ENCODE measurements at regions not wholly inside any gene's neighbourhood (a gene's known extent, or its start where the extent isn't known, plus 50 kb on each side); places are given as distances from the start of the nearest gene placed in this dataset.

DNA sequence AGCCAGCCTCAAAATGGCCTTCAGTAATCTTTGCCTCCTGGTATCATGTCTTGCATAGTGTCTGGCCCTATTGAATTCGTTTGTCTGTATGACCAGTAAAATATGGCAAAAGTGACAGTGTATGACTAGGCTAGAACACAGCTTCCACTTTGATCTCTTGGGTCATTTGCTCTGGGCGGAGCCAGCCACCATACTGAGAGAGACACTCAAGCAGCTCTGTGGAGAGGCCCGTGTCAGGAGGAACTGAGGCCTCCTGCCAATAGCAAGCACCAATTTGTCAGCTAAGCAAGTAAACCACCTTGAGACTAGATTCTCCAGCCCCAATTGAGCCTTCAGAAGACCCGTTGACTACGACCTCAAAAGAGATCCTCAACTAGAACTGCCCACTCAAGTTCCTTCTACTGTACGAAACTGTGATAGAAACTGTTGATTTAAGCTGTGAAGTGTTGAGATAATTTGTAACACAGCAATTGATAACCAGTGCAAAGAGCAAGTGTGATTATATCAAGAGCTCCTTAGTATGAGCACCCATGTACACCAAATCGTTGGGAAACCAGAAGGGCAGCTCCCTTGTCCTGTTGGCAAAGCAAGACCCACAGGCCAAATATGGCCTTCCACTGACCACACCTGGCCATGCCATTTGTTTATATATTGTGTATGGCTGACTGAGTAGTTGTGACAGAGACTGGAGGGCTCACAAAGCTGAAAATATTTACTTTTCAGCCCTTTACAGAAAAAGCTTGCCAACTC lies 52.7 kb upstream of the SERBP1 start:
- Histone ChIP-seq H3K4me1 (replicated peaks; ENCODE audit: insufficient read depth) (0 out of 2 replicates have a peak, but pooled peaks cover 3% of the 10 kb centered on the region), H3K27ac (no peak overlapping the region), H3K27me3 (ENCODE audit: insufficient read depth, low read depth) (no peaks in the 10 kb centered on the region), H3K9me3 (ENCODE audit: insufficient read depth, low read depth) (peaks cover 7% of the 10 kb centered on the region; the same call in 1 of the 2 replicates), H4K20me1 (ENCODE audit: insufficient read depth) (no peaks in the 10 kb centered on the region), H3F3A (ENCODE audit: insufficient read depth, low read depth) (no peaks in the 10 kb centered on the region), H3K9me2 (ENCODE audit: insufficient read depth) (no peaks in the 10 kb centered on the region), H3K79me2 (ENCODE audit: low read depth) (no peaks in the 10 kb centered on the region), H3K4me3 (no peak overlapping the region), H3K4me2 (no peak overlapping the region), H2AFZ (no peak overlapping the region), H3K36me3 (ENCODE audit: low read depth) (no peaks in the 10 kb centered on the region)
- DNase-seq: no peak
- no TSS peak for BruUV-seq (replicated peaks)
- intact Hi-C loops (cut with micrococcal nuclease; ENCODE audit: unreplicated experiment): no loop called here
- ChIA-PET POLR2A (ENCODE audit: unreplicated experiment) (no interaction called here), CTCF (no interaction called here)
- TF ChIP-seq, protein P1, sequence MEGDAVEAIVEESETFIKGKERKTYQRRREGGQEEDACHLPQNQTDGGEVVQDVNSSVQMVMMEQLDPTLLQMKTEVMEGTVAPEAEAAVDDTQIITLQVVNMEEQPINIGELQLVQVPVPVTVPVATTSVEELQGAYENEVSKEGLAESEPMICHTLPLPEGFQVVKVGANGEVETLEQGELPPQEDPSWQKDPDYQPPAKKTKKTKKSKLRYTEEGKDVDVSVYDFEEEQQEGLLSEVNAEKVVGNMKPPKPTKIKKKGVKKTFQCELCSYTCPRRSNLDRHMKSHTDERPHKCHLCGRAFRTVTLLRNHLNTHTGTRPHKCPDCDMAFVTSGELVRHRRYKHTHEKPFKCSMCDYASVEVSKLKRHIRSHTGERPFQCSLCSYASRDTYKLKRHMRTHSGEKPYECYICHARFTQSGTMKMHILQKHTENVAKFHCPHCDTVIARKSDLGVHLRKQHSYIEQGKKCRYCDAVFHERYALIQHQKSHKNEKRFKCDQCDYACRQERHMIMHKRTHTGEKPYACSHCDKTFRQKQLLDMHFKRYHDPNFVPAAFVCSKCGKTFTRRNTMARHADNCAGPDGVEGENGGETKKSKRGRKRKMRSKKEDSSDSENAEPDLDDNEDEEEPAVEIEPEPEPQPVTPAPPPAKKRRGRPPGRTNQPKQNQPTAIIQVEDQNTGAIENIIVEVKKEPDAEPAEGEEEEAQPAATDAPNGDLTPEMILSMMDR (conservative IDR thresholded peaks at IDR 0.05): no peak
- no peak for TF ChIP-seq EZH2 (IDR thresholded peaks at IDR 0.05; ENCODE audit: low read depth)

DNA sequence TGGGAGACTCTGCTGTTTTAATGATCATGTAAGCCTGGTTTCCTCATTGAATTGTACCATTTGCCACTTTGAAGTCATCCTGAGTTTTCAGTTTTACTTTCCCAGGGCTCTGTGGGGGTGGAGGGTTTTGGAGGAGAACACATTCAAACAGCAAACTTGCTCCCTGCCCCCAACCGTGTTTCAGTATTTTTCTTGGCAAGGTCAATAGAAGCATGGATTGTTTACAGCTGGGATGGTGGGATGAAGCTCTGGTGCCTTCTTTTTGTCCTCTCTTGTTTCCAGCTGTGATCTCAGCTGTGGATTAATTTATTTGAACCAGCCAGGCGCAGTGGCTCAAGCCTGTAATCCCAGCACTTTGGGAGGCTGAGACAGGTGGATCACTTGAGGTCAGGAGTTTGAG lies 54.3 kb upstream of the SERBP1 start:
- intact Hi-C loops (cut with micrococcal nuclease; ENCODE audit: unreplicated experiment): no loop called here
- Histone ChIP-seq H3K4me3 (no peak overlapping the region), H3K4me1 (replicated peaks; ENCODE audit: insufficient read depth) (no peaks in the 10 kb centered on the region), H3K4me2 (no peak overlapping the region), H3K36me3 (ENCODE audit: low read depth) (no peaks in the 10 kb centered on the region), H3K9me2 (ENCODE audit: insufficient read depth) (no peaks in the 10 kb centered on the region), H3K27ac (no peak overlapping the region), H4K20me1 (ENCODE audit: insufficient read depth) (no peaks in the 10 kb centered on the region), H3K79me2 (ENCODE audit: low read depth) (no peaks in the 10 kb centered on the region), H2AFZ (no peak overlapping the region), H3F3A (ENCODE audit: insufficient read depth, low read depth) (no peaks in the 10 kb centered on the region), H3K9me3 (ENCODE audit: insufficient read depth, low read depth) (peaks cover 7% of the 10 kb centered on the region; the same call in 1 of the 2 replicates), H3K27me3 (ENCODE audit: insufficient read depth, low read depth) (no peaks in the 10 kb centered on the region)
- TF ChIP-seq, protein P1 (conservative IDR thresholded peaks at IDR 0.05): no peak
- TF ChIP-seq EZH2 (IDR thresholded peaks at IDR 0.05; ENCODE audit: low read depth): no peak
- BruUV-seq (replicated peaks): no TSS peak
- ChIA-PET POLR2A (ENCODE audit: unreplicated experiment) (no interaction called here), CTCF (no interaction called here)
- no peak for DNase-seq

DNA sequence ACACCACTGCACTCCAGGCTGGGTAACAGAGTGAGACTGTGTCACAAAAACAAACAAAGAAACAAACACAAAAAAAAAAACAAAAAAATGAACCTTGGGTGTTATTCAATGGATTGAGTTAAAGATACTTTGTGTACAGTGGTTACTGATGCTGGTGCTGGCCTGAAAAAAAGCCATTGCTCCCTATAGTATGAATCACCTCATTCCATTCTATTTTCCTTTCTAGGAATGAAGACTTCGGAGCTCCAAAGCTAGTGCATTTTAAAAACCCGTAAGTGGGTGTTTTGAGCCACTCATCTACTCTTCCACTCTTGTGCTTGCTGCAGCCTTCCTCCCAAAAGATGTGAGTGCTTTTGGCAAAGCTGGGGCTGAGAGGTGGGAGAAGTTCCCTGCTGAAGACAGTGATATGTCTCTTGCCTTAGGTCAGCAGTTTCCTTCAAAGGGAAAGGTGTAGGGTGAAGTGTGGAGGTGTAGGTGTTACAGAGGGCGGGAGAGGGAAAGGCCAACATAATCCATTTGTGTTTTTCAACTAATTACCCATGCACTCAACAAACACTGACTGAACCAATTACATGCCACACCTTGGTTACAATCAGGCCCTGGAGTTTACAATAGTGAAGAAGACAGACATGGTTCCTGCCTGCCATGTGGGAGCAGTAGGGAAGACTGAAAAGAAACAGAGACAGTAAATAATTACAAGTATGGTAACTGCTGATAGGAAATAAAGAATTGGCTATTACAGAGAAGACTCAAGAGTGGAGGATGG lies 55.0 kb upstream of the SERBP1 start:
- no peak for DNase-seq
- Histone ChIP-seq H3K4me2 (no peak overlapping the region), H3K36me3 (ENCODE audit: low read depth) (no peaks in the 10 kb centered on the region), H3K27me3 (ENCODE audit: insufficient read depth, low read depth) (no peaks in the 10 kb centered on the region), H3K27ac (no peak overlapping the region), H3K9me2 (ENCODE audit: insufficient read depth) (no peaks in the 10 kb centered on the region), H3F3A (ENCODE audit: insufficient read depth, low read depth) (no peaks in the 10 kb centered on the region), H3K9me3 (ENCODE audit: insufficient read depth, low read depth) (peaks cover 7% of the 10 kb centered on the region; the same call in 1 of the 2 replicates), H3K4me3 (no peak overlapping the region), H4K20me1 (ENCODE audit: insufficient read depth) (no peaks in the 10 kb centered on the region), H2AFZ (no peak overlapping the region), H3K4me1 (replicated peaks; ENCODE audit: insufficient read depth) (no peaks in the 10 kb centered on the region), H3K79me2 (ENCODE audit: low read depth) (no peaks in the 10 kb centered on the region)
- no TSS peak for BruUV-seq (replicated peaks)
- TF ChIP-seq, protein P1 (conservative IDR thresholded peaks at IDR 0.05): no peak
- TF ChIP-seq EZH2 (IDR thresholded peaks at IDR 0.05; ENCODE audit: low read depth): no peak
- ChIA-PET POLR2A (ENCODE audit: unreplicated experiment) (no interaction called here), CTCF (no interaction called here)
- intact Hi-C loops (cut with micrococcal nuclease; ENCODE audit: unreplicated experiment): no loop called here

Data from PC-9 (cell line).